Thyroid gland (tissue), 4 donors: ENCODE measurements at regions not wholly inside any gene's neighbourhood (a gene's known extent, or its start where the extent isn't known, plus 50 kb on each side); places are given as distances from the start of the nearest gene placed in this dataset.

ENCODE experiments used
- POLR2A ChIP-seq, 2 donors: fragments of 450-650 bp; IDR thresholded peaks; one replicate each; pipeline ENCODE4 v1.6.1; 2017; ENCODE audit warnings: antibody characterized with exemption in 2 of 2, mild to moderate bottlenecking in 2 of 2, moderate library complexity in 1 of 2
- TF ChIP-seq, protein P1 (sequence below), 6 experiments: fragments of 200-600 bp in 3 of 6; fragments of 450-650 bp in 3 of 6; sonication (generic) in 3 of 6; IDR thresholded peaks; one replicate each; pipeline ENCODE4 v1.5.1; 2016 to 2019; ENCODE audit warnings: antibody characterized with exemption in 6 of 6, mild to moderate bottlenecking in 2 of 6, inconsistent platforms in 1 of 6, moderate library complexity in 1 of 6

DNA sequence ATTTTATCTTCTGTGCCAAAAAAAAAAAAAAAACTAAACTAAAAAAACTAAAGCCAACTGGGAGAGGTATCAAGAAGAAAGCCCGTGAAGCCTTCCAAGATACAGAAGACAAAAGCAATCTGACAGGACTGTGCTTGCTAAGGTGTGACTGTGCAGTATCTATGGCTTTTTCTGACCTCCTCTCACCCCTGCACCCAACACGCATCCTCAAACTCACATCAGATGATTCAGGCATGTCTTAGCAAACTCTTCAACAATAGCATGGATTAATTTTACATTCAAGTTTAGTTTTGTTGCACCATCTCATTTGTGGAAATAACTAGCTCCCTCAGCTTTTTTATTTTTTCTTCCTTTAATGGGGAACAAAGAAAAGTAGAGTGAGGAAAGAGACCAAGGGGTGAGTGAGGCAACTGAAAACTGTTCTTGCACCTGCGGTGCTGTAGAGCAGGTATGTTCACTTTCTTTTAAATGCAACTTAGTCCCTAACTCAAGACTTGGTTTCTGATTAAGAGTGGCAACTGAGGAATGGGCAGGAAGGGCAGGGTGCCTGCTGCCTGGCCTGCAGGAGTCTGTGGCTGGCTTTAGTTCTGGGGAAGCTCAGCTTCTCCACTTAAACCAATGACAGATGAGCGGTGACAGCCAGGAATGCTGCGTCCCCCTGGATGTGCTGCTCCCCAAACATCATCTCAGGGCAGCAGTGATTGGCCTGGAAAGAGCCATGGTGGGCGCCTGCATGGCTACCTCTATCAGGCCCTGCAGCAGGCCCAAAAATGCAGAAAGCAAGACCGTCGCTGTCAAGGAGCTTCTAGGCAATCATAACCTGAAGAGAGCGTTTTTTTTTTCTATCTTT is 71.3 kb upstream of the LRRC8B start:
- TF ChIP-seq POLR2A (IDR thresholded peaks at IDR 0.05) = no peak
- TF ChIP-seq, protein P1, sequence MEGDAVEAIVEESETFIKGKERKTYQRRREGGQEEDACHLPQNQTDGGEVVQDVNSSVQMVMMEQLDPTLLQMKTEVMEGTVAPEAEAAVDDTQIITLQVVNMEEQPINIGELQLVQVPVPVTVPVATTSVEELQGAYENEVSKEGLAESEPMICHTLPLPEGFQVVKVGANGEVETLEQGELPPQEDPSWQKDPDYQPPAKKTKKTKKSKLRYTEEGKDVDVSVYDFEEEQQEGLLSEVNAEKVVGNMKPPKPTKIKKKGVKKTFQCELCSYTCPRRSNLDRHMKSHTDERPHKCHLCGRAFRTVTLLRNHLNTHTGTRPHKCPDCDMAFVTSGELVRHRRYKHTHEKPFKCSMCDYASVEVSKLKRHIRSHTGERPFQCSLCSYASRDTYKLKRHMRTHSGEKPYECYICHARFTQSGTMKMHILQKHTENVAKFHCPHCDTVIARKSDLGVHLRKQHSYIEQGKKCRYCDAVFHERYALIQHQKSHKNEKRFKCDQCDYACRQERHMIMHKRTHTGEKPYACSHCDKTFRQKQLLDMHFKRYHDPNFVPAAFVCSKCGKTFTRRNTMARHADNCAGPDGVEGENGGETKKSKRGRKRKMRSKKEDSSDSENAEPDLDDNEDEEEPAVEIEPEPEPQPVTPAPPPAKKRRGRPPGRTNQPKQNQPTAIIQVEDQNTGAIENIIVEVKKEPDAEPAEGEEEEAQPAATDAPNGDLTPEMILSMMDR (IDR thresholded peaks at IDR 0.05) = no peak
